Ascending aorta (tissue), 2 donors: ENCODE measurements at regions not wholly inside any gene's neighbourhood (a gene's known extent, or its start where the extent isn't known, plus 50 kb on each side); places are given as distances from the start of the nearest gene placed in this dataset.

Experiments
- DNase-seq, 2 donors: peaks; one replicate each; pipeline ENCODE4 v3.0.0-alpha.2; 2019; ENCODE audit warnings: low spot score in 2 of 2
- H3K27ac ChIP-seq, 2 donors: fragments of 200-600 bp; sonication (generic); one replicate each; pipeline ENCODE4 v1.5.1; 2016 to 2017; ENCODE audit warnings: mild to moderate bottlenecking in 1 of 2
- H3K27me3 ChIP-seq: fragments of 200-600 bp; sonication (generic); one replicate; pipeline ENCODE4 v1.5.1; 2017
- H3K36me3 ChIP-seq, 2 donors: fragments of 200-600 bp; sonication (generic); one replicate each; pipeline ENCODE4 v1.5.1; 2016
- H3K4me1 ChIP-seq, 2 donors: fragments of 200-600 bp; sonication (generic); one replicate each; pipeline ENCODE4 v1.5.1; 2016 to 2017; ENCODE audit warnings: mild to moderate bottlenecking in 1 of 2
- H3K4me3 ChIP-seq, 2 donors: fragments of 200-600 bp; sonication (generic); one replicate each; pipeline ENCODE4 v1.5.1; 2016 to 2017; ENCODE audit warnings: mild to moderate bottlenecking in 1 of 2
- H3K9me3 ChIP-seq, 2 donors: fragments of 200-600 bp; sonication (generic); one replicate each; pipeline ENCODE4 v1.5.1; 2016
- intact Hi-C: fragments of 100-400 bp; cut with DNase I; formaldehyde crosslinking; loops from one replicate; pipeline ENCODE4 v1.15.1; 2023
- TF ChIP-seq, protein P1 (sequence below), 3 experiments: fragments of 200-600 bp in 2 of 3; fragments of 450-650 bp in 1 of 3; sonication (generic) in 2 of 3; IDR thresholded peaks; one replicate each; pipeline ENCODE4 v1.5.1; 2016 to 2019; ENCODE audit warnings: antibody characterized with exemption in 3 of 3, mild to moderate bottlenecking in 1 of 3, moderate library complexity in 1 of 3

DNA sequence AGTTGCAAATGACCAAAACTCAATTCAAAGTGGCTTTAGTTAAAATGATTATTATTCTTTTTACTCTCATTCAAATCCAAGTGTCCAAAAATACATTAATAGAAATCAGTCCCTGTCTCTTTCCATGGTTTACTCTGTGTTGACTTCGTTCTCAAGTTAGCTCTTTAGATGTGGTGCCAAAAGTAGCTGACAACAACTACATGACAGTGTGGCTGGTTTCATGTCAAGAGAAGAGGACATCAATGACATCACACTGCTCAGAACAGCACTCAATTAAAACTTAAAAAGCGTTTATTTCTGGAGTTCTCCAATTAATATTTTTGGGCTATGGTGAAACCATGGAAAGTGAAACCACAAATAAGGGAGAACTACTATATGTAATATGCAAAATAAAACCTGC is 1746.9 kb downstream of the LRRC4C start:
- Histone ChIP-seq H3K27ac (no peak overlapping the region), H3K9me3 (no peaks in the 10 kb centered on the region), H3K4me3 (no peak overlapping the region), H3K4me1 (no peaks in the 10 kb centered on the region), H3K27me3 (no peaks in the 10 kb centered on the region), H3K36me3 (no peaks in the 10 kb centered on the region)
- TF ChIP-seq, protein P1, sequence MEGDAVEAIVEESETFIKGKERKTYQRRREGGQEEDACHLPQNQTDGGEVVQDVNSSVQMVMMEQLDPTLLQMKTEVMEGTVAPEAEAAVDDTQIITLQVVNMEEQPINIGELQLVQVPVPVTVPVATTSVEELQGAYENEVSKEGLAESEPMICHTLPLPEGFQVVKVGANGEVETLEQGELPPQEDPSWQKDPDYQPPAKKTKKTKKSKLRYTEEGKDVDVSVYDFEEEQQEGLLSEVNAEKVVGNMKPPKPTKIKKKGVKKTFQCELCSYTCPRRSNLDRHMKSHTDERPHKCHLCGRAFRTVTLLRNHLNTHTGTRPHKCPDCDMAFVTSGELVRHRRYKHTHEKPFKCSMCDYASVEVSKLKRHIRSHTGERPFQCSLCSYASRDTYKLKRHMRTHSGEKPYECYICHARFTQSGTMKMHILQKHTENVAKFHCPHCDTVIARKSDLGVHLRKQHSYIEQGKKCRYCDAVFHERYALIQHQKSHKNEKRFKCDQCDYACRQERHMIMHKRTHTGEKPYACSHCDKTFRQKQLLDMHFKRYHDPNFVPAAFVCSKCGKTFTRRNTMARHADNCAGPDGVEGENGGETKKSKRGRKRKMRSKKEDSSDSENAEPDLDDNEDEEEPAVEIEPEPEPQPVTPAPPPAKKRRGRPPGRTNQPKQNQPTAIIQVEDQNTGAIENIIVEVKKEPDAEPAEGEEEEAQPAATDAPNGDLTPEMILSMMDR (IDR thresholded peaks at IDR 0.05) = no peak
- intact Hi-C loops = no loop called here
- DNase-seq = no peak

DNA sequence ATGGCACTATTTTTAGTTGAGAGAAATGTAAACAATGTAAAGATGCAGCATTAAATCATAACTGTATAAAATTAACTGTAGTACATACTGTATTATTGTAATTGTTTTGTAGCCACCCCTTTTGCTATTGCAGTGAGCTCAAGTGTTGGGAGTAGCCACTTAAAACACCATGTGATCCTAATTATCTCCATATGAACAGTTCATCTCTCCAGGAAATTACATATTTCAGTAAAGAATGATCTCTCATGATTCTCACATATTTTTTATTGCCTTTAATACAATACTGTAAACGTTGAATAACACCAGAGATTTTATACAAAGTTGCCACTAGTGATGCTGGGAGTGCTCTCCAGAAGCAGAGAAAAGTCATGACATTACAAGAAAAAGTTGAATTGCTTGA is 1768.6 kb downstream of the LRRC4C start:
- no peak overlapping the region for H3K4me3 ChIP-seq
- no peaks in the 10 kb centered on the region for H3K27me3 ChIP-seq
- intact Hi-C loops = no loop called here
- no peak overlapping the region for H3K27ac ChIP-seq
- no peaks in the 10 kb centered on the region for H3K36me3 ChIP-seq
- H3K9me3 ChIP-seq = no peaks in the 10 kb centered on the region
- no peak for DNase-seq
- TF ChIP-seq, protein P1 (IDR thresholded peaks at IDR 0.05) = no peak
- no peaks in the 10 kb centered on the region for H3K4me1 ChIP-seq

DNA sequence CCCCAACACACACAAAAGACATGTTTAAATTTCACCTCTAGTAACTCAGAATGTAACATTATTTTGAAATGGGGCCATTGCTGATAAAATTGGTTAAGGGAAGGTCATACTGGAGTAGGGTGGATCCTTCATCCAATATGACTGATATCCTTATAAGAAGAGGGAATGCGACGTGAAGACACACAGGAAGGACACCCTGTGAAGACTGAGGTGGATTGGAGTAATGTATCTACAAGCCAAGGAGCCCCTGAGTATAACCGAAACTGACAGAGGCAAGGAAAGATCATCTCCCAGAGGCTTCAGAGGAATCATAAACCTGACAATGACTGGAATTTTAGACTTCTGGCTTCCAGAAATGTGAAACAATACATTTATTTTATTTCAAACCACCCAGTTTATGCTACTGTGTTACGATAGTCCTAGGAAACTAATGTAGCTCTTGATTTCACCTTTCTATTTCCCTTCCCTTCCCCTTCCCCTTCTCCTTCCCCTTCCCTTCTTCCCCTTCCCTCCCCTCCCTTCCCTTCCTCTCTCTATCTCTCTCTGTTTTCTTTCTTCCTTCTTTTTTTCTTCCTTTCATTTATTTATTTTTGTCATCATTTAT is 1775.4 kb downstream of the LRRC4C start:
- DNase-seq = no peak

DNA sequence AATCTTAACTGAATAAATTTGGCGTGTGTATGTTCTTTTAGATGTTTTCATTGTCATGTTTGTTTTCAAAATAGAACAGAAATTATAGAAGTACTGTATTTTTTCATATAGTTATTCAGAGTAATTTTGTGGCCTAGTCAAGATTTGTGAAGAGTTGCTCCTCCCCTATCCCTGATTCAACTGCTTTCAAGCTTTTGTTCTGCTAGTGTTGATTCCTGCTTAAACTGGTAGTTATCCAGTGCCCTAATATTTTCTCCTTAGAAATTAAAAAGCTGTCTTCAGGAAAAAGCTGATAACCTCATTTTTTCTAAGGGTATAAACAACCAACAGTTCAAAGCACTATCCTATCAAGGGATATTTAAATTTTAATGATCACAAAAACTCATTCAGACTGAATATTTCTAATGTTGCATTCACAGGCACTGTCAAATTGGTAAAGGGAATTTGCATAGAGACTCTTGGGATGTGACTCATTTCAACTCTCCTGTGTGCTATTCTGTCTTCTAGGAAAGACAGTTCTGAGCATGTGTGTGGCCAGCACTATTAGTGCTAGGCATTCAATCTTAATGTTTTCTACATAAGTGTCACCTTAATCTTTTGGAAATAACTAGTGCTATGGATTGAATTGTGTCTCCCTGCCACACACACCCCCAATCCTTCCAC is 1776.0 kb downstream of the LRRC4C start:
- Histone ChIP-seq H3K27ac (no peak overlapping the region), H3K27me3 (no peaks in the 10 kb centered on the region), H3K9me3 (no peaks in the 10 kb centered on the region), H3K4me1 (no peaks in the 10 kb centered on the region), H3K36me3 (no peaks in the 10 kb centered on the region), H3K4me3 (no peak overlapping the region)
- TF ChIP-seq, protein P1 (IDR thresholded peaks at IDR 0.05) = no peak
- no peak for DNase-seq
- intact Hi-C loops = no loop called here

More for the DNA sequence above, 1775.4 kb downstream of the LRRC4C start:
- Histone ChIP-seq H3K27ac (no peak overlapping the region), H3K36me3 (no peaks in the 10 kb centered on the region), H3K4me3 (no peak overlapping the region), H3K9me3 (no peaks in the 10 kb centered on the region), H3K4me1 (no peaks in the 10 kb centered on the region), H3K27me3 (no peaks in the 10 kb centered on the region)
- intact Hi-C loops = no loop called here
- TF ChIP-seq, protein P1 (IDR thresholded peaks at IDR 0.05) = no peak

DNA sequence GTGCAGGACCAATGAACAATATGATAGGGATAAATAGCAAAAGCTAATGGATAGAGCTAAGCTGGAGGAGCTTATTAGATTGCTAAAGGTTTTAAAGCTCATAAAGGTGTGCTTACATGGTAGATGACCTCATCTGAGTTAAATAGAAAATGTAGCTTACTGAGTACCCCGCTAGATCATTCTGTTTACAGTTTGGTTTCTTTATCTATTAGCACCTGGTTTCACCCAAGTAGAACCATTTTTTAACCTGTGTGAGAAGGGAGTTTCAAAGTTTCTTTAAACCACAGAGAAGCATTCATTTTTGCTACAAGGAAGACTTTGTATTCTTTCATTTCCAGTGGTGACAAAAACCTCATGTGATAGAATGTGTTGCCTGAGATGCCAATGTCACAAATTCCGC is 1778.0 kb downstream of the LRRC4C start:
- Histone ChIP-seq H3K27me3 (no peaks in the 10 kb centered on the region), H3K36me3 (no peaks in the 10 kb centered on the region), H3K4me3 (no peak overlapping the region), H3K4me1 (no peaks in the 10 kb centered on the region), H3K9me3 (no peaks in the 10 kb centered on the region), H3K27ac (no peak overlapping the region)
- TF ChIP-seq, protein P1 (IDR thresholded peaks at IDR 0.05) = no peak
- no peak for DNase-seq
- intact Hi-C loops = no loop called here
